Epithelial cell of proximal tubule (primary cell): ENCODE measurements at regions not wholly inside any gene's neighbourhood (a gene's known extent, or its start where the extent isn't known, plus 50 kb on each side); places are given as distances from the start of the nearest gene placed in this dataset.
A peak's percentile ranks its signal among the peaks of the same experiment; 100 is the strongest.

Experiments used
- DNase-seq: peaks from one replicate; pipeline ENCODE4 v3.0.0-alpha.2; 2011; ENCODE audit warnings: low read depth
- H3K4me3 ChIP-seq: 2 replicates; pipeline ENCODE4 v1.5.1; 2011; ENCODE audit warnings: low read depth, mild to moderate bottlenecking, low read length
- TF ChIP-seq, protein P1 (sequence below): conservative IDR thresholded peaks from 2 replicates; pipeline ENCODE4 v1.5.1; 2012; ENCODE audit warnings: low read depth, mild to moderate bottlenecking, low read length

DNA sequence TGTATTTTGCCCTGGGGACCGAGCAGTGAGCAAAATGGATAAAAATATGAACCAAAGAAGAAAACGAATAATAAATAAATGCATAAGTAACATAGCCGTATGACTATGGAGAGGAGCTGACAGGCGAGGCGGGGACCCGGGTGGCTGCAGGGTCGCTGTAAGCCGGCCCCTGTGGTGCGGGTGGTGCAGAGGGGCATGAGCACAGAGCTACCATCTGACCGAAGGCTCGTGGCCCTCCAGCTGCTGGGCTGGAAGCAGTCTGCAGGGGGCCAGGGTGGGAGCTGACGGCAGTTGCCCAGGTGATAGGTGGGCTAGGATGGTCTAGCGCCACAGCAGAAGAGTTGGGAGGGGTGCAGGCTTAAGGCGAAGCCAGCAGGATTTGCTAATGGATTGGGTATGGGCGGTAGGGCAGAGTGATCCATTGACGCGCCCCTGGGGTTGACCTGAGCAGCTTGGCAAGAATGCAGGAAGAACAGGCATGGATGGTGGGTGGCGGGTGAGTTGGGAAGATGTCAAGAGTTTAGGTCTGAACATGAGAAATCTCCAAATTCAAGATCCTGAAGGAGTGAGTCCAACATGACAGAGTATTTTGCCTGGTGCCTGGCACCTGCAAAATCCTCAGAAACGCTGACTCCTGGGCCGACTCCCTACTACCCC lies 228.0 kb downstream of the FOXL1 start:
- peak overlapping the region; percentile 13 for H3K4me3 ChIP-seq
- TF ChIP-seq, protein P1, sequence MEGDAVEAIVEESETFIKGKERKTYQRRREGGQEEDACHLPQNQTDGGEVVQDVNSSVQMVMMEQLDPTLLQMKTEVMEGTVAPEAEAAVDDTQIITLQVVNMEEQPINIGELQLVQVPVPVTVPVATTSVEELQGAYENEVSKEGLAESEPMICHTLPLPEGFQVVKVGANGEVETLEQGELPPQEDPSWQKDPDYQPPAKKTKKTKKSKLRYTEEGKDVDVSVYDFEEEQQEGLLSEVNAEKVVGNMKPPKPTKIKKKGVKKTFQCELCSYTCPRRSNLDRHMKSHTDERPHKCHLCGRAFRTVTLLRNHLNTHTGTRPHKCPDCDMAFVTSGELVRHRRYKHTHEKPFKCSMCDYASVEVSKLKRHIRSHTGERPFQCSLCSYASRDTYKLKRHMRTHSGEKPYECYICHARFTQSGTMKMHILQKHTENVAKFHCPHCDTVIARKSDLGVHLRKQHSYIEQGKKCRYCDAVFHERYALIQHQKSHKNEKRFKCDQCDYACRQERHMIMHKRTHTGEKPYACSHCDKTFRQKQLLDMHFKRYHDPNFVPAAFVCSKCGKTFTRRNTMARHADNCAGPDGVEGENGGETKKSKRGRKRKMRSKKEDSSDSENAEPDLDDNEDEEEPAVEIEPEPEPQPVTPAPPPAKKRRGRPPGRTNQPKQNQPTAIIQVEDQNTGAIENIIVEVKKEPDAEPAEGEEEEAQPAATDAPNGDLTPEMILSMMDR: no peak
- no peak for DNase-seq

DNA sequence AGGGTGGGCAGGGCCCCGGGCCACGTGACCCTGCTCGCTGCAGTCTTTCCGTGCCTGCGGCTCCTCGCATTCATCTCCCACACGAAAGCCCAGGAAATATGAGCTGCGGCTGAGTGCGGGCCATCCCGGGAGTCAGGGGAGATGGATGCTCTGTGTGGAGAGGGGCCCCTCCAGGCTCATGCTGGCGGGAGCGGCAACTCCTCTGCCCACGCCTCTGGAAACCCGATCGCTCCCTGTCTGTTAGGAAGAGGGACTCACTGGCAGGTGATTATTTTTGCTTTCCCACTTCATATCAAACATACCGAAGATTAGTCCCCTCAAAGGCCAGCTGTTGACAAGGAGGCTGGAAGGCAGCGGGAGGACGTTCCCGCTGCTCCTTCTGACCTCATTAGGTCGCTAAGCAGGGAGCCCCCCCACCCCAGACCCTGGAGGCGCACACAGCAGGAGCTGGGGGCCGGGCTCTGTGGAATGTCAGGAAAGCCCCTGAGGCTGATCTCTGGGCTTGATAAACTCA lies 228.5 kb downstream of the FOXL1 start:
- TF ChIP-seq, protein P1: no peak
- DNase-seq: no peak
- H3K4me3 ChIP-seq: peak overlapping the region; percentile 13

DNA sequence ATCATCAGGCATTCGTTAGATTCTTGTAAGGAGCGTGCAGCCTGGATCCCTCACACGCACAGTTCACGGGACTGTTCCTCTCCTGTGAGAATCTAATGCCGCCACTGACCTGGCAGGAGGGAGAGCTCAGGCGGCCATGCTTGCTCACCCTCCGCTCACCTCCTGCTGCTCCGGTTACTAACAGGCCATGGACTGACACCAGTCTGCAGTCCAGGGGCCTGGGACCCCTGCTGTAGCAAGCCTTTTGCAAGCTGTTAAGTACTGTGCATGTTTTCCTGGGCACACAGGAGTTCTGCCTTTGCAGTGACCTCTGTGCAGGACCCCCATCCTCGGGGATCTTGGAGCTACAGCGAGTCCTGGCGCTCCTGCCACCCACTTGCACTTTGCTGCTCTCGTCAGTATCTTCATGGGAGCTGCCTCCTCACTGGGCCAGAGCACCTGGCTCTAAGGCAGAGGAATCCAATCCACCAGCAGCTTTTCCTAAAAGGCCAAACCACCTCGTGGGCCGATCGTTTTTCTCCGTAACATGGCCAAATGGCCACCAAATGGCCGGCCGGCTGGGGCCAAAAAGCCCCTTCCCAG lies 230.6 kb downstream of the FOXL1 start:
- no peak for DNase-seq

DNA sequence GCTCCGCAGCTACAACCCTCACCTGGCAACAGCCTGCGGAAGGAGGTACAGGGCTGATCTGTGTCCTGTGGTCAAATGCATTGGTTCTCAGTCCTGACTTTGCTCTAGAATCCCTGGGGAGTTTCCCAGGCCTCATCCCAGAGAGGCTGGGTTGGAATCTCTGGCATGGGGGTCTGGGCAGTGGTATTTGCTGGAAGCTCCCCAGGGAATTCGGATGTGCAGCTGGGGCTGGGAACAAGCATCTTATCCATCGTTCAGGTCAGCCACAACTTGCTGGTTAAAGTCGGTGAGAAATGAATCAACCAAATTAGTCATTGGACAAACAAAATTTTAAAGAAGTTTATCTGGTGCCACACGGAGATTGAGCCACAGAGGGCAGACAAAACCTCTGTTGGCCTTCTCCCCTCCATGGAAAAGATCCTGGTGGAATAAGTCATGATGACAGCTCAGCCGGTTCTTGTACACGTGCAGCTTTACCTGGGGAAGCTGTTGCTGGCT lies 231.2 kb downstream of the FOXL1 start:
- TF ChIP-seq, protein P1: no peak
- no peak overlapping the region for H3K4me3 ChIP-seq
- DNase-seq: no peak

More for the DNA sequence above, 230.6 kb downstream of the FOXL1 start:
- no peak overlapping the region for H3K4me3 ChIP-seq
- TF ChIP-seq, protein P1: no peak

DNA sequence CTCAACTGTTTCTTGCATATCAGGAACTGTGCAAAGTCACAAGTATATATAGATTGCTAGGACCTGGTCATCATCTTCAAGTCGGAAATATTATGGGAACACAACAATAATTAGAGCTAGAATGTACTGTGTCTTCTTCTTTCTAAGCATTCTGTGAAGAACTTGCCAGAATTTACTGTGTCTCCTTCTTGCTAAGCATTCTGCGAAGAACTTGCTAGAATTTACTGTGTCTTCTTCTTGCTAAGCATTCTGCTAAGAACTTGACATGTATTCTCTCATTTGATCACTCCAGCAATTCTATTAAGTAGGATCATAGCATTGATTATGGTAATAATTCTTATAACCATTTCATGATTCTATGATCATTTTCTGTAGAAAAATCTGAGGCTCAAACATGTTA lies 231.7 kb downstream of the FOXL1 start:
- no peak for DNase-seq
- H3K4me3 ChIP-seq: no peak overlapping the region
- TF ChIP-seq, protein P1: no peak

DNA sequence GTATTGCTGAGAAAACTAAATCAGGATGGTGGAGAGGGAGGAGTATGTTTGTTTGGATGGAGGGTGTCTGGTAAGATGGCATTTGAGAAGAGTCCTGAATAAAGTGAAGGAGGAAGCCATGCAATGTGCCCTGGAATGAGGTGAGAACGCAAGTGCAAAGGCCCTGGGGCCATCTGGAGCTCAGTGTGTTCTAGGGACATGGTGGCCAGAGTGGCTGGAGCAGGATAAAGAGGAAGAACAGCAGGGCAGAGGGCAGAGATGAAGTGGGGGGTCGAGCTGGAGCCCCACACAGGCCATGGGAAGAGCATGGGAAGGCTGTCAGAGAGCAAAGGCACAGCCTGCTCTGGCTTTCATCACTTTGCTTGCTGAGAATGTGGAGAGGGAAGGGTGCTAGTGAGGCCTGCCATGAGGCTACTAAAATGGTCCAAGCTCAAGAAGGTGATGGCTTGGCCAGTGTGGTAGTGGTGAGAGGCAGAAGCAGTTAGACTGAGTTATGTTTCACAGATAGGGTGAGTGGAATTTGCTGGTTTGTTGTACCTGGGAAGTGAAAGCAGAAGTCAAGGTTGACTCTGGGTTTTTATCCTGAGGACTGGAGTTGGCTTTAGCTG lies 234.1 kb downstream of the FOXL1 start:
- TF ChIP-seq, protein P1: no peak
- DNase-seq: no peak
- H3K4me3 ChIP-seq: no peak overlapping the region
